ENCODE measurements at regions not wholly inside any gene's neighbourhood (a gene's known extent, or its start where the extent isn't known, plus 50 kb on each side); places are given as distances from the start of the nearest gene placed in this dataset.

GRCh38 chr2:22912398-22912797 is 472.6 kb upstream of the KLHL29 start:
- DNase-seq, result peak in 1 of 2 donors; percentile 32

GRCh38 chr2:22929998-22930397 is 455.0 kb upstream of the KLHL29 start:
- no peak overlapping the region for H3K27ac ChIP-seq (ENCODE audit: low read length)
- no peaks in the 10 kb centered on the region for H3K27me3 ChIP-seq (ENCODE audit: control insufficient read depth, insufficient read depth, low read length)
- WGBS (ENCODE audit: insufficient coverage, low lambda C conversion rate), result 60% methylated on average over 1 of the region's 1 CpG
- H3K4me3 ChIP-seq (ENCODE audit: low read length), result no peak overlapping the region
- no peaks in the 10 kb centered on the region for H3K9me3 ChIP-seq (ENCODE audit: control insufficient read depth, low read depth, low read length)
- H3K4me1 ChIP-seq (ENCODE audit: control insufficient read depth, insufficient read depth, low read length), result peaks cover 8% of the 10 kb centered on the region
- DNase-seq, result no peak
- H3K36me3 ChIP-seq (ENCODE audit: control insufficient read depth, insufficient read depth, low read length), result no peaks in the 10 kb centered on the region

More at GRCh38 chr2:22912398-22912797, 472.6 kb upstream of the KLHL29 start:
- Histone ChIP-seq H3K27ac (ENCODE audit: low read length) (no peak overlapping the region), H3K27me3 (ENCODE audit: control insufficient read depth, insufficient read depth, low read length) (no peaks in the 10 kb centered on the region), H3K4me3 (ENCODE audit: low read length) (no peak overlapping the region), H3K36me3 (ENCODE audit: control insufficient read depth, insufficient read depth, low read length) (no peaks in the 10 kb centered on the region), H3K9me3 (ENCODE audit: control insufficient read depth, low read depth, low read length) (no peaks in the 10 kb centered on the region), H3K4me1 (ENCODE audit: control insufficient read depth, insufficient read depth, low read length) (peaks cover 3% of the 10 kb centered on the region)
- WGBS (ENCODE audit: insufficient coverage, low lambda C conversion rate), result 40% methylated on average over 2 of the region's 3 CpGs

GRCh38 chr2:22930781-22931180 is 454.2 kb upstream of the KLHL29 start:
- peak in 1 of 2 donors; percentile 47 for DNase-seq

GRCh38 chr2:22932288-22932687 is 452.7 kb upstream of the KLHL29 start:
- H3K27me3 ChIP-seq (ENCODE audit: control insufficient read depth, insufficient read depth, low read length), result no peaks in the 10 kb centered on the region
- H3K4me1 ChIP-seq (ENCODE audit: control insufficient read depth, insufficient read depth, low read length), result peaks cover 9% of the 10 kb centered on the region
- H3K4me3 ChIP-seq (ENCODE audit: low read length), result no peak overlapping the region
- no CpG with 5 or more reads among the region's 3 CpGs for WGBS (ENCODE audit: insufficient coverage, low lambda C conversion rate)
- DNase-seq, result no peak
- H3K27ac ChIP-seq (ENCODE audit: low read length), result no peak overlapping the region
- H3K9me3 ChIP-seq (ENCODE audit: control insufficient read depth, low read depth, low read length), result no peaks in the 10 kb centered on the region
- no peaks in the 10 kb centered on the region for H3K36me3 ChIP-seq (ENCODE audit: control insufficient read depth, insufficient read depth, low read length)

More at GRCh38 chr2:22930781-22931180, 454.2 kb upstream of the KLHL29 start:
- WGBS (ENCODE audit: insufficient coverage, low lambda C conversion rate), result no CpG with 5 or more reads among the region's 6 CpGs
- no peaks in the 10 kb centered on the region for H3K9me3 ChIP-seq (ENCODE audit: control insufficient read depth, low read depth, low read length)
- no peak overlapping the region for H3K4me3 ChIP-seq (ENCODE audit: low read length)
- no peaks in the 10 kb centered on the region for H3K27me3 ChIP-seq (ENCODE audit: control insufficient read depth, insufficient read depth, low read length)
- H3K27ac ChIP-seq (ENCODE audit: low read length), result no peak overlapping the region
- no peaks in the 10 kb centered on the region for H3K36me3 ChIP-seq (ENCODE audit: control insufficient read depth, insufficient read depth, low read length)
- H3K4me1 ChIP-seq (ENCODE audit: control insufficient read depth, insufficient read depth, low read length), result peaks cover 9% of the 10 kb centered on the region

- Histone ChIP-seq H3K4me1 (ENCODE audit: control insufficient read depth, insufficient read depth, low read length) (peaks cover 9% of the 10 kb centered on the region), H3K27me3 (ENCODE audit: control insufficient read depth, insufficient read depth, low read length) (no peaks in the 10 kb centered on the region), H3K36me3 (ENCODE audit: control insufficient read depth, insufficient read depth, low read length) (no peaks in the 10 kb centered on the region), H3K4me3 (ENCODE audit: low read length) (no peak overlapping the region), H3K27ac (ENCODE audit: low read length) (peak overlapping the region; percentile 25), H3K9me3 (ENCODE audit: control insufficient read depth, low read depth, low read length) (no peaks in the 10 kb centered on the region)
- WGBS (ENCODE audit: insufficient coverage, low lambda C conversion rate), result no CpG with 5 or more reads among the region's 1 CpG
- DNase-seq, result peak; percentile 61 to 79
Observed at GRCh38 chr2:22934747-22935146, 450.2 kb upstream of the KLHL29 start.

- Histone ChIP-seq H3K27ac (ENCODE audit: low read length) (no peak overlapping the region), H3K9me3 (ENCODE audit: control insufficient read depth, low read depth, low read length) (no peaks in the 10 kb centered on the region), H3K4me1 (ENCODE audit: control insufficient read depth, insufficient read depth, low read length) (no peaks in the 10 kb centered on the region), H3K4me3 (ENCODE audit: low read length) (no peak overlapping the region), H3K36me3 (ENCODE audit: control insufficient read depth, insufficient read depth, low read length) (no peaks in the 10 kb centered on the region), H3K27me3 (ENCODE audit: control insufficient read depth, insufficient read depth, low read length) (no peaks in the 10 kb centered on the region)
- DNase-seq, result no peak
- WGBS (ENCODE audit: insufficient coverage, low lambda C conversion rate), result no CpG with 5 or more reads among the region's 7 CpGs
Observed at GRCh38 chr2:22942441-22942840, 442.5 kb upstream of the KLHL29 start.

- Histone ChIP-seq H3K27me3 (ENCODE audit: control insufficient read depth, insufficient read depth, low read length) (no peaks in the 10 kb centered on the region), H3K4me3 (ENCODE audit: low read length) (no peak overlapping the region), H3K9me3 (ENCODE audit: control insufficient read depth, low read depth, low read length) (no peaks in the 10 kb centered on the region), H3K4me1 (ENCODE audit: control insufficient read depth, insufficient read depth, low read length) (no peaks in the 10 kb centered on the region), H3K36me3 (ENCODE audit: control insufficient read depth, insufficient read depth, low read length) (no peaks in the 10 kb centered on the region), H3K27ac (ENCODE audit: low read length) (no peak overlapping the region)
- no CpG with 5 or more reads among the region's 7 CpGs for WGBS (ENCODE audit: insufficient coverage, low lambda C conversion rate)
- no peak for DNase-seq
Observed at GRCh38 chr2:22944143-22944542, 440.8 kb upstream of the KLHL29 start.

GRCh38 chr2:22946553-22946952 is 438.4 kb upstream of the KLHL29 start:
- Histone ChIP-seq H3K36me3 (ENCODE audit: control insufficient read depth, insufficient read depth, low read length) (no peaks in the 10 kb centered on the region), H3K27ac (ENCODE audit: low read length) (no peak overlapping the region), H3K4me1 (ENCODE audit: control insufficient read depth, insufficient read depth, low read length) (no peaks in the 10 kb centered on the region), H3K4me3 (ENCODE audit: low read length) (no peak overlapping the region), H3K9me3 (ENCODE audit: control insufficient read depth, low read depth, low read length) (no peaks in the 10 kb centered on the region), H3K27me3 (ENCODE audit: control insufficient read depth, insufficient read depth, low read length) (no peaks in the 10 kb centered on the region)
- DNase-seq, result no peak
- 92% methylated on average over 2 of the region's 2 CpGs for WGBS (ENCODE audit: insufficient coverage, low lambda C conversion rate)

- no peaks in the 10 kb centered on the region for H3K27me3 ChIP-seq (ENCODE audit: control insufficient read depth, insufficient read depth, low read length)
- H3K27ac ChIP-seq (ENCODE audit: low read length), result no peak overlapping the region
- no peak overlapping the region for H3K4me3 ChIP-seq (ENCODE audit: low read length)
- WGBS (ENCODE audit: insufficient coverage, low lambda C conversion rate), result 100% methylated on average over 1 of the region's 4 CpGs
- no peaks in the 10 kb centered on the region for H3K36me3 ChIP-seq (ENCODE audit: control insufficient read depth, insufficient read depth, low read length)
- no peaks in the 10 kb centered on the region for H3K4me1 ChIP-seq (ENCODE audit: control insufficient read depth, insufficient read depth, low read length)
- DNase-seq, result no peak
- H3K9me3 ChIP-seq (ENCODE audit: control insufficient read depth, low read depth, low read length), result no peaks in the 10 kb centered on the region
Observed at GRCh38 chr2:22947741-22948140, 437.2 kb upstream of the KLHL29 start.

- Histone ChIP-seq H3K4me1 (ENCODE audit: control insufficient read depth, insufficient read depth, low read length) (no peaks in the 10 kb centered on the region), H3K4me3 (ENCODE audit: low read length) (no peak overlapping the region), H3K27ac (ENCODE audit: low read length) (no peak overlapping the region), H3K9me3 (ENCODE audit: control insufficient read depth, low read depth, low read length) (no peaks in the 10 kb centered on the region), H3K27me3 (ENCODE audit: control insufficient read depth, insufficient read depth, low read length) (no peaks in the 10 kb centered on the region), H3K36me3 (ENCODE audit: control insufficient read depth, insufficient read depth, low read length) (no peaks in the 10 kb centered on the region)
- no peak for DNase-seq
- WGBS (ENCODE audit: insufficient coverage, low lambda C conversion rate), result no CpG with 5 or more reads among the region's 2 CpGs
Observed at GRCh38 chr2:22950431-22950830, 434.5 kb upstream of the KLHL29 start.

GRCh38 chr2:22952656-22953225 is 432.2 kb upstream of the KLHL29 start:
- no peaks in the 10 kb centered on the region for H3K4me1 ChIP-seq (ENCODE audit: control insufficient read depth, insufficient read depth, low read length)
- no peaks in the 10 kb centered on the region for H3K27me3 ChIP-seq (ENCODE audit: control insufficient read depth, insufficient read depth, low read length)
- no peak overlapping the region for H3K27ac ChIP-seq (ENCODE audit: low read length)
- H3K9me3 ChIP-seq (ENCODE audit: control insufficient read depth, low read depth, low read length), result no peaks in the 10 kb centered on the region
- no peak overlapping the region for H3K4me3 ChIP-seq (ENCODE audit: low read length)
- no CpG with 5 or more reads among the region's 6 CpGs for WGBS (ENCODE audit: insufficient coverage, low lambda C conversion rate)
- DNase-seq, result no peak
- no peaks in the 10 kb centered on the region for H3K36me3 ChIP-seq (ENCODE audit: control insufficient read depth, insufficient read depth, low read length)
